ENCODE measurements at regions not wholly inside any gene's neighbourhood (a gene's known extent, or its start where the extent isn't known, plus 50 kb on each side); places are given as distances from the start of the nearest gene placed in this dataset.

DNA sequence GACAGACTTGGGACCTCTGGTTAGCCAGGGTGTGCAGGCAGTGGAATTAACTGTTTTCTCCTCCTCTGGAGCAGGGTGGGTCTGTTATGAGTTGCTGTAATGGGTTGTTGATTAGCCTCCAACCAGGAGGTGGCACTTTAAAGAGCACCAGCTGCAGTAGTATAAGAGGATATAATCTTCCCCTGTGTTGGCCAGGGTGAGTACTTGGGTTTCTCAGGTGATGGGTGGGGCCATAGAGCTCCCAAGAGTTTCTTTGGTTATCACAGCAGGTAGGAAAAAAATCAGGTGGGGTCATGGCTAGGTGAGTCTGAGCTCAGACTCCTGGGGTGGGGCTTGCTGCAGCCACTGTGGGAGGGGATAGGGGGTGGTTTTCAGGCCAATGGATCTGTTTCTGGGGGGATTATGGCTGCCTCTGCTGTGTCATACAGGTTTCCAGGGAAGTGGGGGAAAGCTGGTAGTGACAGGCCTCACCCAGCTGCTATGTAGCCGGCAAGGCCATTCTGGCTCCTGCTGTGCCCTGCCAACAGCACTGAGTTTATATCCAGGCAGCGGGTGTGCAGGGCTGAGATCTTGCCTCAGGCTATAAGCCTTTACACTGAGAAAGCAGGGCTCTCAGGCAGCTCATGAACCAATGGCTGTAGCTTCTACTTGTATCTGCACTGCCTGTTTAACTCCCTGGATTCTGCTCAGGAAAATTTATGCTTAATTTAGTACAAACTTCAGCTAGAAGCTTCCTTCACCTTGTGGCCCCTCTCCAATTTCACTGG is 70.1 kb downstream of the CCNG2 start:
- Histone ChIP-seq H4K20me1 (ENCODE audit: control insufficient read depth, extremely low read depth, insufficient read depth, low read length) (no peaks in the 10 kb centered on the region), H3K27ac (ENCODE audit: control insufficient read depth, insufficient read depth, low read length) (no peak overlapping the region), H3K79me2 (ENCODE audit: control insufficient read depth, insufficient read depth, low read length) (no peaks in the 10 kb centered on the region), H3K36me3 (ENCODE audit: control insufficient read depth in 2 of 2, extremely low read depth in 1 of 2, insufficient read depth in 2 of 2, low read length in 2 of 2) (no peaks in the 10 kb centered on the region), H3K27me3 (ENCODE audit: control insufficient read depth, extremely low read depth, insufficient read depth, low read length) (no peaks in the 10 kb centered on the region), H3K4me1 (ENCODE audit: control insufficient read depth, extremely low read depth, insufficient read depth, low read length) (peaks cover 10% of the 10 kb centered on the region), H3K4me3 (ENCODE audit: control insufficient read depth in 2 of 3, extremely low read depth in 1 of 3, insufficient read depth in 2 of 3, low read depth in 1 of 3, low read length in 3 of 3) (no peak overlapping the region), H2AFZ (ENCODE audit: control insufficient read depth, low read length) (no peak overlapping the region), H3K9ac (ENCODE audit: control insufficient read depth, extremely low read depth, insufficient read depth, low read length) (no peak overlapping the region), H3K9me1 (ENCODE audit: control insufficient read depth, extremely low read depth, insufficient read depth, low read length) (no peaks in the 10 kb centered on the region), H3K9me3 (ENCODE audit: control insufficient read depth, low read depth, low read length) (no peaks in the 10 kb centered on the region), H3K4me2 (ENCODE audit: control insufficient read depth, extremely low read depth, insufficient read depth, low read depth, low read length) (no peak overlapping the region)
- DNase-seq (ENCODE audit: low read depth, low spot score) (no peak), FAIRE-seq (no peak)
- TF ChIP-seq, protein P1, sequence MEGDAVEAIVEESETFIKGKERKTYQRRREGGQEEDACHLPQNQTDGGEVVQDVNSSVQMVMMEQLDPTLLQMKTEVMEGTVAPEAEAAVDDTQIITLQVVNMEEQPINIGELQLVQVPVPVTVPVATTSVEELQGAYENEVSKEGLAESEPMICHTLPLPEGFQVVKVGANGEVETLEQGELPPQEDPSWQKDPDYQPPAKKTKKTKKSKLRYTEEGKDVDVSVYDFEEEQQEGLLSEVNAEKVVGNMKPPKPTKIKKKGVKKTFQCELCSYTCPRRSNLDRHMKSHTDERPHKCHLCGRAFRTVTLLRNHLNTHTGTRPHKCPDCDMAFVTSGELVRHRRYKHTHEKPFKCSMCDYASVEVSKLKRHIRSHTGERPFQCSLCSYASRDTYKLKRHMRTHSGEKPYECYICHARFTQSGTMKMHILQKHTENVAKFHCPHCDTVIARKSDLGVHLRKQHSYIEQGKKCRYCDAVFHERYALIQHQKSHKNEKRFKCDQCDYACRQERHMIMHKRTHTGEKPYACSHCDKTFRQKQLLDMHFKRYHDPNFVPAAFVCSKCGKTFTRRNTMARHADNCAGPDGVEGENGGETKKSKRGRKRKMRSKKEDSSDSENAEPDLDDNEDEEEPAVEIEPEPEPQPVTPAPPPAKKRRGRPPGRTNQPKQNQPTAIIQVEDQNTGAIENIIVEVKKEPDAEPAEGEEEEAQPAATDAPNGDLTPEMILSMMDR (optimal IDR thresholded peaks at IDR 0.05 in 1 of 3, IDR thresholded peaks at IDR 0.05 in 1 of 3, conservative IDR thresholded peaks at IDR 0.05 in 1 of 3; ENCODE audit: extremely low read depth in 1 of 3, insufficient read depth in 2 of 3, low read length in 3 of 3): peak in 1 of 3 experiments; percentile 1
- TF ChIP-seq EZH2 (IDR thresholded peaks at IDR 0.05; ENCODE audit: low read length): no peak
- dilution Hi-C loops (cut with MboI; ENCODE audit: extremely low pct_ligation_motif_present, low sequenced_read_pairs): loop anchor here (25.0 kb wide), 1 partner anchor 135 kb away; no protein-coding TSS in a partner anchor

DNA sequence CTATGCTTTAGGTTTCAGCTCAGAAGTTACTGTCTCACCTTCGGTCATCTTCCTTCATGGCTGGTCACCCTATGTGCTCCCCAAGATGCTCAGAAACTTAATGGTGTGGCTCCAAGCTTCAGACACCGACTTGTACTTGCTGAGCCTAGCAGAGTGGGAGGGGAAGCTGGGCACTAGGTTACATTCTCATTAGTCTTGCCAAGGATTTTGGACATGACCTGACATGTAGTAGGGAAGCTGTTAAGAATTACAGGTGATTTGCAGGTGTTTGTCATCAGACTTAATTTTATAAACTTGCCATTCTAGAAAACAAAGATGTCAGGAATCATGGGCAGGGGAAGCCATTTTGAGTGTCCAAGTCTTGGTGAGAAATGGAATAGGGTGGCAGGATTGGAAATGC is 72.4 kb downstream of the CCNG2 start:
- no peak for TF ChIP-seq EZH2 (IDR thresholded peaks at IDR 0.05; ENCODE audit: low read length)
- TF ChIP-seq, protein P1 (optimal IDR thresholded peaks at IDR 0.05 in 1 of 3, IDR thresholded peaks at IDR 0.05 in 1 of 3, conservative IDR thresholded peaks at IDR 0.05 in 1 of 3; ENCODE audit: extremely low read depth in 1 of 3, insufficient read depth in 2 of 3, low read length in 3 of 3): no peak
- H2AFZ ChIP-seq (ENCODE audit: control insufficient read depth, low read length): no peak overlapping the region
- no peaks in the 10 kb centered on the region for H3K9me1 ChIP-seq (ENCODE audit: control insufficient read depth, extremely low read depth, insufficient read depth, low read length)
- dilution Hi-C loops (cut with MboI; ENCODE audit: extremely low pct_ligation_motif_present, low sequenced_read_pairs): loop anchor here (25.0 kb wide), 1 partner anchor 133 kb away; no protein-coding TSS in a partner anchor
- H4K20me1 ChIP-seq (ENCODE audit: control insufficient read depth, extremely low read depth, insufficient read depth, low read length): no peaks in the 10 kb centered on the region
- no peaks in the 10 kb centered on the region for H3K9me3 ChIP-seq (ENCODE audit: control insufficient read depth, low read depth, low read length)
- no peak overlapping the region for H3K4me3 ChIP-seq (ENCODE audit: control insufficient read depth in 2 of 3, extremely low read depth in 1 of 3, insufficient read depth in 2 of 3, low read depth in 1 of 3, low read length in 3 of 3)
- no peak overlapping the region for H3K9ac ChIP-seq (ENCODE audit: control insufficient read depth, extremely low read depth, insufficient read depth, low read length)
- DNase-seq (ENCODE audit: low read depth, low spot score) (no peak), FAIRE-seq (peak; percentile 46)
- H3K36me3 ChIP-seq (ENCODE audit: control insufficient read depth in 2 of 2, extremely low read depth in 1 of 2, insufficient read depth in 2 of 2, low read length in 2 of 2): no peaks in the 10 kb centered on the region
- H3K4me2 ChIP-seq (ENCODE audit: control insufficient read depth, extremely low read depth, insufficient read depth, low read depth, low read length): peak overlapping the region; percentile 9
- peaks cover 10% of the 10 kb centered on the region for H3K4me1 ChIP-seq (ENCODE audit: control insufficient read depth, extremely low read depth, insufficient read depth, low read length)
- no peaks in the 10 kb centered on the region for H3K79me2 ChIP-seq (ENCODE audit: control insufficient read depth, insufficient read depth, low read length)
- peaks cover under 1% of the 10 kb centered on the region for H3K27me3 ChIP-seq (ENCODE audit: control insufficient read depth, extremely low read depth, insufficient read depth, low read length)
- H3K27ac ChIP-seq (ENCODE audit: control insufficient read depth, insufficient read depth, low read length): no peak overlapping the region
